Sigmoid colon (tissue), 6 donors: ENCODE measurements at regions not wholly inside any gene's neighbourhood (a gene's known extent, or its start where the extent isn't known, plus 50 kb on each side); places are given as distances from the start of the nearest gene placed in this dataset.

Source experiments
- DNase-seq: peaks from one replicate; pipeline ENCODE4 v3.0.0-alpha.2; 2019
- H3K27ac ChIP-seq, 4 donors: fragments of 200-600 bp; sonication (generic); one replicate each; pipeline ENCODE4 v1.5.1; 2016 to 2019; ENCODE audit warnings: mild to moderate bottlenecking in 1 of 4
- H3K27me3 ChIP-seq, 3 donors: fragments of 200-600 bp; sonication (generic); one replicate each; pipeline ENCODE4 v1.5.1; 2019; ENCODE audit warnings: mild to moderate bottlenecking in 1 of 3
- H3K36me3 ChIP-seq, 4 donors: fragments of 200-600 bp; sonication (generic); one replicate each; pipeline ENCODE4 v1.5.1; 2016 to 2019
- H3K4me1 ChIP-seq, 4 donors: fragments of 200-600 bp; sonication (generic); one replicate each; pipeline ENCODE4 v1.5.1; 2017 to 2019
- H3K4me3 ChIP-seq, 4 donors: fragments of 200-600 bp; sonication (generic); one replicate each; pipeline ENCODE4 v1.5.1; 2017 to 2019; ENCODE audit warnings: mild to moderate bottlenecking in 2 of 4, moderate library complexity in 1 of 4
- H3K9me3 ChIP-seq, 4 donors: fragments of 200-600 bp in 3 of 4; sonication (generic) in 3 of 4; one replicate each; pipeline versions ENCODE4 v1.5.1 to v1.6.1; 2013 to 2019
- EP300 ChIP-seq, 4 donors: sonication (generic); formaldehyde crosslinking; IDR thresholded peaks; one replicate each; pipeline ENCODE4 v1.6.1; 2017; ENCODE audit warnings: antibody characterized with exemption in 4 of 4
- POLR2A ChIP-seq, 2 donors: fragments of 450-650 bp; IDR thresholded peaks; one replicate each; pipeline ENCODE4 v1.6.1; 2016; ENCODE audit warnings: antibody characterized with exemption in 2 of 2, mild to moderate bottlenecking in 2 of 2, moderate library complexity in 2 of 2
- POLR2AphosphoS5 ChIP-seq, 4 donors: sonication (generic); formaldehyde crosslinking; IDR thresholded peaks; one replicate each; pipeline ENCODE4 v1.6.1; 2017; ENCODE audit warnings: antibody characterized with exemption in 4 of 4
- WGBS, 2 donors: extraction: QIAGEN DNeasy Blood & Tissue Kit; methylation state at CpG; one replicate each; pipeline ENCODE4 v1.1.7; 2013; 5-methylcytosine and 5-hydroxymethylcytosine counted together
- intact Hi-C: fragments of 100-400 bp; cut with DNase I; formaldehyde crosslinking; loops from one replicate; pipeline ENCODE4 v1.15.1; 2023
- TF ChIP-seq, protein P1 (sequence below), 4 experiments: fragments of 450-650 bp in 3 of 4; fragments of 200-600 bp in 1 of 4; IDR thresholded peaks; one replicate each; pipeline ENCODE4 v1.5.1; 2016 to 2019; ENCODE audit warnings: antibody characterized with exemption in 4 of 4, mild to moderate bottlenecking in 3 of 4, moderate library complexity in 2 of 4
- donor health status: healthy with polysubstance abuse.
- donor health status: healthy.

DNA sequence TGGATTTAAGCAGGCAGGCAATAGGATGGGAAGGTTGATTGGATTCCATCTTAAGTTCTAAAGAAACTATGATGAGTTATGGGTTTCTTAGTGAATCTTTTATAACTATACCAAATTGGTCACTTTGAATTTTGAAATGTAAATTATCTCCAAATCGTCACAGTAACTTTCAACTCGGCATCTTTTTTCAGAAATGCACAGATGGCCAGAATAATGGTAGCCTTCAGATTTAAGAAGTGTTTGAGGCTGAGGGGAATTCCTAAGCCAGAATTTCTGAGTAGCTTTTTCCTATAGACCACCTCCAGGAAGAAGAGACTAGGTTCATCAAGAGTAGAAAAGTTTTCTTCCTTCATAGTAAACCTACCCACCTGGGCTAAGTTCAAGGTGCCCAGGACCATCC is 663.7 kb upstream of the TENM3 start:
- Histone ChIP-seq H3K36me3 (no peaks in the 10 kb centered on the region), H3K9me3 (no peaks in the 10 kb centered on the region), H3K27me3 (no peaks in the 10 kb centered on the region), H3K4me3 (no peak overlapping the region), H3K27ac (no peak overlapping the region), H3K4me1 (no peaks in the 10 kb centered on the region)
- intact Hi-C loops, result no loop called here
- DNase-seq, result no peak
- TF ChIP-seq POLR2A (IDR thresholded peaks at IDR 0.05) (no peak), EP300 (IDR thresholded peaks at IDR 0.05) (no peak), POLR2AphosphoS5 (IDR thresholded peaks at IDR 0.05) (no peak)
- TF ChIP-seq, protein P1, sequence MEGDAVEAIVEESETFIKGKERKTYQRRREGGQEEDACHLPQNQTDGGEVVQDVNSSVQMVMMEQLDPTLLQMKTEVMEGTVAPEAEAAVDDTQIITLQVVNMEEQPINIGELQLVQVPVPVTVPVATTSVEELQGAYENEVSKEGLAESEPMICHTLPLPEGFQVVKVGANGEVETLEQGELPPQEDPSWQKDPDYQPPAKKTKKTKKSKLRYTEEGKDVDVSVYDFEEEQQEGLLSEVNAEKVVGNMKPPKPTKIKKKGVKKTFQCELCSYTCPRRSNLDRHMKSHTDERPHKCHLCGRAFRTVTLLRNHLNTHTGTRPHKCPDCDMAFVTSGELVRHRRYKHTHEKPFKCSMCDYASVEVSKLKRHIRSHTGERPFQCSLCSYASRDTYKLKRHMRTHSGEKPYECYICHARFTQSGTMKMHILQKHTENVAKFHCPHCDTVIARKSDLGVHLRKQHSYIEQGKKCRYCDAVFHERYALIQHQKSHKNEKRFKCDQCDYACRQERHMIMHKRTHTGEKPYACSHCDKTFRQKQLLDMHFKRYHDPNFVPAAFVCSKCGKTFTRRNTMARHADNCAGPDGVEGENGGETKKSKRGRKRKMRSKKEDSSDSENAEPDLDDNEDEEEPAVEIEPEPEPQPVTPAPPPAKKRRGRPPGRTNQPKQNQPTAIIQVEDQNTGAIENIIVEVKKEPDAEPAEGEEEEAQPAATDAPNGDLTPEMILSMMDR (IDR thresholded peaks at IDR 0.05), result no peak
- WGBS, 2 donors, result 78 to 89% methylated on average over 2 of the region's 2 CpGs

DNA sequence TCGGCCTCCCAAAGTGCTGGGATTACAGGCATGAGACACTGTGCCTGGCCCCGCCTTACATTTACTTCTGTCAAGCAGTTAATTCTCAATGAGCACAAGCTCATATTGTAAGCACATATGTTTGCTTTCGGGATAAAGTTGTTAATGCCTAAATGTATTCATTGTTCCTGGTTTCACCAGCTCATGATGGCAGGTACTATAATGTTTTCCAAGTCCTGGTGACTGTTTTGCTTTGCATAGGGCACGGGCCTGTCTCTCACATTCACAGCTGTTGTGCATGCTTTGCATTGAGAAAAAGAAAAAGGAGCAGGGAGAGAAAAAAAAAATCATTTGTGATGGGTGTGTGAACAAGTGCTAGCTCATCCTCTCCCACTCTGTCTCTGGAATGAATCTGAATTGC is 661.2 kb upstream of the TENM3 start:
- Histone ChIP-seq H3K27me3 (no peaks in the 10 kb centered on the region), H3K36me3 (no peaks in the 10 kb centered on the region), H3K9me3 (no peaks in the 10 kb centered on the region), H3K27ac (no peak overlapping the region), H3K4me3 (no peak overlapping the region), H3K4me1 (no peaks in the 10 kb centered on the region)
- intact Hi-C loops, result no loop called here
- 48 to 77% methylated on average over 4 of the region's 4 CpGs for WGBS, 2 donors
- no peak for DNase-seq
- no peak for TF ChIP-seq POLR2AphosphoS5 (IDR thresholded peaks at IDR 0.05)
- TF ChIP-seq, protein P1 (IDR thresholded peaks at IDR 0.05), result no peak
- no peak for TF ChIP-seq EP300 (IDR thresholded peaks at IDR 0.05)
- no peak for TF ChIP-seq POLR2A (IDR thresholded peaks at IDR 0.05)

DNA sequence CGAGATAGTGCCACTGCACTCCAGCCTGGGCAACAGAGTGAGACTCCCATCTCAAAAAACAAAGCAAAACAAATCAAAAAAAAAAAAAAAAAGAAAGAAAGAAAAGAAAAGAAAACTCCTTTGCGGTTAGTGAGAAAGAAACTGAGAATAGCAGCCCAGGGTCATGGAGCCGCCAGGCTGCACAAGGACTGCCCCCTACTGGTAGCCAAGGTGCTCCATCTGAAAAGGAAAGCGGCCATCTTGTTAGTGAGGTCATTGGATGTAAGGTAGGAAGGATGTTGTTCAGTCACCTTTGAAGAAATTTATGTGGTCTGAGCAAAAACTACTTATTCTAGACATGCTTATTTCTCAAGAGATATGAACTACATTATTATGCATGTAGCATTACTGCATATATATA is 660.6 kb upstream of the TENM3 start:
- 89 to 90% methylated on average over 4 of the region's 4 CpGs for WGBS, 2 donors
- Histone ChIP-seq H3K36me3 (no peaks in the 10 kb centered on the region), H3K9me3 (no peaks in the 10 kb centered on the region), H3K27ac (no peak overlapping the region), H3K4me1 (no peaks in the 10 kb centered on the region), H3K4me3 (no peak overlapping the region), H3K27me3 (no peaks in the 10 kb centered on the region)
- no peak for TF ChIP-seq POLR2A (IDR thresholded peaks at IDR 0.05)
- TF ChIP-seq, protein P1 (IDR thresholded peaks at IDR 0.05), result no peak
- TF ChIP-seq POLR2AphosphoS5 (IDR thresholded peaks at IDR 0.05), result no peak
- TF ChIP-seq EP300 (IDR thresholded peaks at IDR 0.05), result no peak
- DNase-seq, result no peak
- intact Hi-C loops, result no loop called here

DNA sequence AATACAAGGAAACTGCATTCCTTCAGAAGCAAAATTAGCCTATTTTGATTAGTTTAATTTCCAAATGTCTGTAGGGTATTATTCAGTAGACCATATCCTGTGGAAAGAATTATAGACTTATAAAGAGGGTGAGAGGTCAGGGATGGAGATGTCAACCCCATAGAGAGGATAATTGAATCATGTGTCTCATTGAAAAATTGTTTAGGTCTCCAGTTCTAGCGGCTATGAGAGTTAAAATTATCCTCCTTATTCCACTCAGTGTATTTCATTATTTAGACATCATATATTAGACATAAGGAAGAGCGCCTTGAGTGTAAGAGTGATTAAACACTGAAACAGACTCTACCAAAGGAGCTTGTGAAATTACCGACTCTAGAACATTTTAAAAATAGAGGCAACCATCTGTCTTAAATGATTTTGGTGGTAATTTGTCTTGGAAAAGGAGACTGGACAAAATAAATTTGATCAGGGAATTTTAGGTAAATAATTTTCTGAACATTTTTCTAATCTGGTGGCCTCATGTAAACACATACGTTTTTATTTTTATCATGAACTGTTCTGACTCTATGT is 654.4 kb upstream of the TENM3 start:
- no peaks in the 10 kb centered on the region for H3K36me3 ChIP-seq
- H3K4me1 ChIP-seq, result no peaks in the 10 kb centered on the region
- TF ChIP-seq EP300 (IDR thresholded peaks at IDR 0.05), result no peak
- H3K9me3 ChIP-seq, result no peaks in the 10 kb centered on the region
- no peaks in the 10 kb centered on the region for H3K27me3 ChIP-seq
- no peak overlapping the region for H3K4me3 ChIP-seq
- intact Hi-C loops, result no loop called here
- no peak overlapping the region for H3K27ac ChIP-seq
- 81 to 84% methylated on average over 4 of the region's 4 CpGs for WGBS, 2 donors
- no peak for DNase-seq

DNA sequence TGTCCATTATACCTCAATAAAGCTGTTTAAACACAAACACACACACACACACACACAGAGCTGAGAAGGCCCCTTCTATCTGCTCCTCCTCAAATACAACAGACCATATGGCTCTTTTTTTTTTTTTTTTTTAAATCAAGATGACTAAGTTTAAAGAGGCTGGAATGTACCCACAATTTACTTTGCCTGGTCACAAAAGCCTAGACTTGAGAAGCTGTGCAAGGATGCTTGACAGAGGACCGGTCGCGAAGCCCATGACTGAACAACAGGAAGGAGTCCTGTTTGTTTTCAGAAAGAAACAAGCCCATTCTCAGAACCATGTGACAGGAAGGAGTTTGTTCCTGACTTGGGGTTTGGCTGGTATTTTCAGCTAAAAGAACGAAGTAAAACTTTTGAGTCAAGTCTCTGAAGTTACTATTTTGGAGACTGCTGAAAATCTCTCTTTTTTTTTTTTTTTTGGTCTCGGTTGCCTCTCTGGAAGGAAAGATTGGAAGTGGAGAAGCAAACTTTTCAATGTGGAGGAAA is 650.9 kb upstream of the TENM3 start:
- 51 to 81% methylated on average over 5 of the region's 5 CpGs for WGBS, 2 donors
- H3K27ac ChIP-seq, result no peak overlapping the region

More for the DNA sequence above, 650.9 kb upstream of the TENM3 start:
- TF ChIP-seq, protein P1 (IDR thresholded peaks at IDR 0.05), result no peak
- TF ChIP-seq POLR2AphosphoS5 (IDR thresholded peaks at IDR 0.05), result no peak
- no peak for TF ChIP-seq EP300 (IDR thresholded peaks at IDR 0.05)
- no peak for TF ChIP-seq POLR2A (IDR thresholded peaks at IDR 0.05)
- Histone ChIP-seq H3K4me3 (no peak overlapping the region), H3K9me3 (no peaks in the 10 kb centered on the region), H3K27me3 (no peaks in the 10 kb centered on the region), H3K36me3 (no peaks in the 10 kb centered on the region), H3K4me1 (no peaks in the 10 kb centered on the region)
- DNase-seq, result no peak
- intact Hi-C loops, result no loop called here
